NCI-H82 treated with DMSO at 0.1 percent for 48 hours (cell line): ENCODE measurements at regions not wholly inside any gene's neighbourhood (a gene's known extent, or its start where the extent isn't known, plus 50 kb on each side); places are given as distances from the start of the nearest gene placed in this dataset.

Experiments used
- DNase-seq: peaks from one replicate; lab custom pipeline; 2025; ENCODE audit not compliant: unreplicated experiment; lab: John Stamatoyannopoulos, UW

GRCh38 chr7:121810831-121811672, 61.9 kb upstream of the PTPRZ1 start:
- DNase-seq = no peak

DNA sequence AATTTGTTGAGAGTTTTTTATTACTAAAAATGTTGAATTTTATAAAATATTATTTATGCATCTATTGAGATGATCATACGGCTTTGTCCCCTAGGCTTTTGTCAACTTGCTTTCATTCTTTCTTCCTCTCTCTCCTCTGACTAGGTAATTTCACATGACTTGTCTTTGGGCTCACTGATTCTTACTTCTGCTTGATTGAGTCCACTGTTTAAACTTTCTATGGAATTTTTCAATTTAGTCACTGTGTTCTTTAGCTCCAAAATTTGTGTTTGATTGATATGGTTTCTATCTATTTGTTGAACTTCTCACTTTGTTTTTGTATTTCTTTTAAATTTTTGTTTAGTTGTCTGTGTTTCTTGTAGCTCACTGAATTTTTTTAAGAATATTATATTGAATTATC, 65.9 kb upstream of the PTPRZ1 start:
- DNase-seq = no peak

DNA sequence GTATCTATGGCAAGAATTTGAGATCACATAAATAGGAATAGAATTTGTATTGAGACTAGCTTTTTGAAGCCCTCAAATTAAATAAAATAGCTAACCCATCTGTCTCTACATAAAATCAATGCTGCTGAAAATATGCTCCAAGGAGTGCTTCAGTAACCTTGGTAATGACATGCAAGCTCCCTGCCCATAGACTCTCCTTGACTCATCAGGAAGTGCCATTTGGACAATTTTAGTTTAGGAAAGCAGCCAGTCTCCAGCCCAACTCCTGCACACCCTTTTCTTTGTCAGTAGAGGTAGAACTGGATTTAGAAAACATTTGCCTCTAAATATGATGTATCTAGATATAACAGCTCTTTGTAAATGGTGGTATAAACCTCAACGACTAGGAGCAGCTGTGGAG, 69.9 kb upstream of the PTPRZ1 start:
- no peak for DNase-seq

DNA sequence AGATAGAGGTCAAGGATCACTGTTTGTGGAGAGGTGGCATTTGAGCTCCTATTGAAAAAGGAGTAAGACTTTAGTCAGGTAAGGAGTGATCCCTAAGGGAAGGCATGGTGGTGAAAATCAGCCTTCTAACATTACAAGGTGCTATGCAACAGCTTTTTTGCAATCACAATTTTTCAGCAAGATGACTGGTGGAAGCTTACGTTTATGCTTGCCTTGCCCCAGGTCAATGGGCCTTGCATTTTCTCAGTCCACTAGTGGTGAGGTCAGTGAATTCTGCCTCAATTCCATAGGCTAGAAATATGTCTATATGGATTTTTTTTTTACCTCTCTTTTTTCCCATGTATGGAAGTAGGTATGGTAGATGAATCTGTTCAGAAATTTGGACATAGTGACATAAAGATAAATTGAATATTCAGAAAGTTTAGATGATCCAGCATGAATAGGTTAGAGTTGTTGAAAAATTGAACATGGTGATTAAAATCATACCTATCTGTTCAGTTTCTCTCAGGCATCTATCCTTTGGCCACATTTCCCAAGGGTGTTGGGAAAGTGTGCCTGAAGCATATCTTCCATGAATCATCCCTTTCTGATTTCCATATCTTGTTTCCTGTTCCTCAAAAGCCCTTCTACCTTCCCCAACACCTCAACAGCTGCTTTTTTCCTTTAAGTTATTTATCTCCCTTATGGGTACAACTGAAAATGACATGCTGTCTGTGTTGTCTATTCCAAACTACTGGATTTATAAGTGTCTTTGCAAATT, 71.9 kb upstream of the PTPRZ1 start:
- no peak for DNase-seq

- DNase-seq = peak; percentile 42
Measured at GRCh38 chr7:121798896-121799295, 74.1 kb upstream of the PTPRZ1 start.

DNA sequence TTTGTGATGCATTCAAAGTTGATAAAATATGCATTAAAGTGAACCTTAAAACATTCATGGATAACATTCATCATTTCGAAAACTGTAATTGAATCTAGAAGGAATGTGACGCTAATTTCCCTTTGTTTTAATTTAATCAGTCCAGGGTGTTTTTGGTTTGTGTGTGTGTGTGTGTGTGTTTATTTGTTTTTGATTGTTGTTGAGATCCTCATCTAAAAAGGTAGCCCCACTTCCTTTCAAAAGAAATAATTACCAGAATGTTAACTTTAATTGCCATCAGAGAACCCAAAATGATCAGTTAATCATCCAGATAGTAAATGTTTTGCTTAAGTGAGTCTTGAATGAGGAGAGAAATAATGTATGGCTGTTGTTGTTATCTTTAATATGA, 74.5 kb upstream of the PTPRZ1 start:
- DNase-seq = no peak

DNA sequence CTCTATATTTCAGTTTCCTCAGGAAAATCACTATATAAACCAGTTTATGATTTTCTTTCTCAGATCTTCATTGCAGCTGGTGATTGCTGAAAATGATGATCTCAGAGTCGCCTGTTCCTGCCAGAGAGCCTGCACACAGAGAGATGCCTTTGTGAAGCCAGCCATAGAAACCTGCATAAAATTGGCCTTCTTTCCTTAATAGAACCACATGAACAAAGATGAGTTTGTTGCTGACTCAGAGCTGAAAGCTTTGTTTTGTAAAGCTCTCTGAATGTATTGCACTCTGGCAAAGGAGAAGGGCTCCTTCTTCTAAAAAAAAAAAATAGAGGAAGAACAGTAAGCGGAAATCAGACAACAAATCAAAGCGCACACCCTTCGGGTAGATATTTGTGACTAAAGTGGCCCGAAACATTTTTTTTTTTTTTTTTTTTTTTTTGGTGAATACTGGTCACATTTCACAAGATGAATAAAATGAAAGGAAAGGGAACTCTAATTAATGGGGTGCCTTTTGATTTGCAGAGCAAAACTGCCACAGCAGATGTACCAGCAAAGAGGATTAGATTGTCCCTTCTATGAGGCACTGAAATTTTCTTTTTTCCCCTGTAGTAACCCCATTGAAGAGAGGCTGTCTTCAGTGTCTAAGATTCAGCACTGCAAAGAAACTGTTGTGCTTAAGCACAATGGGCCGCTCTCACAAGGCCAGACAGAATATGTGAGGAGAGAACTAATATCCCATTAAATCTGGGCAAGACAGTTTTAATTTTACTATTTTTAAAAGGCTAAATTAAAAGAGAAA, 75.1 kb upstream of the PTPRZ1 start:
- no peak for DNase-seq

- DNase-seq = no peak
Measured at GRCh38 chr7:121796936-121797656, 75.9 kb upstream of the PTPRZ1 start.

DNA sequence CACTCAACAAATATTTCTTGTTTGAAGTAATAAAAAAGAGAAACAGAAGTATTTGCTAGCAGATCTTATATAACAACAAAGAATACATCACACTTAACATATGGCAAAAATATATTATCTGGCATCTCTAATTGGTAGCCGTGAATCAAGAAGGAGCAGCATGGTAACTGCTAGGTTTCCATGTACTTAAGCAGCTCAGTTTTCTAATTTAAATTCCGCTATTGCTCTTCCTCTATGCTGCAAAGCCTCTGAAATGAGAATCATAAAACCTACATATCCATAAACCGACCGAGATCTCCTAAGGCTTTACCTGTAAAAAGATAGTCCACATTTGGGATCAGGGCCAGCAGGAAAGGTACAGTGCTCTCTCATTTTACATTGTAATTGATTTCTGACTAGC, 76.6 kb upstream of the PTPRZ1 start:
- no peak for DNase-seq

GRCh38 chr7:121795736-121796135, 77.2 kb upstream of the PTPRZ1 start:
- no peak for DNase-seq

- no peak for DNase-seq
Measured at GRCh38 chr7:121793716-121794115, 79.2 kb upstream of the PTPRZ1 start.

DNA sequence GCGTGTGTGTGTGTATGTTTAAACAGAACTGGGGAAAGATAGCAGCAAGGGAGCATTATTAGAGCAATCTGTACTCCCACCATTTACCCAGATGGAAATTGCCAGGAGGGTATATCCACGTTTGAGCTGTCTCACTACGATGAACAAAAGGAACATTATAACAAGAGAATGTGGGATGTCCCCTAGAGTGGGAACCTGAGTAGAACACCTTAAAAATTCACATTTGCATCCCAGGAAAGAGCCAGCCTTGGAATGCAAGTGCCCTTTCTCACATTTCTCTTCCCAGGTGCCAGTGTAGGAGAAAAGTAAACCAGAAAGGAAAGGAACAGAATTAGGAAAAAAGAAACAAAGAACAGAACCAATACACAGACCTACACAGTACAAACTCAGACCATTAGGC, 95.3 kb upstream of the PTPRZ1 start:
- DNase-seq = no peak

DNA sequence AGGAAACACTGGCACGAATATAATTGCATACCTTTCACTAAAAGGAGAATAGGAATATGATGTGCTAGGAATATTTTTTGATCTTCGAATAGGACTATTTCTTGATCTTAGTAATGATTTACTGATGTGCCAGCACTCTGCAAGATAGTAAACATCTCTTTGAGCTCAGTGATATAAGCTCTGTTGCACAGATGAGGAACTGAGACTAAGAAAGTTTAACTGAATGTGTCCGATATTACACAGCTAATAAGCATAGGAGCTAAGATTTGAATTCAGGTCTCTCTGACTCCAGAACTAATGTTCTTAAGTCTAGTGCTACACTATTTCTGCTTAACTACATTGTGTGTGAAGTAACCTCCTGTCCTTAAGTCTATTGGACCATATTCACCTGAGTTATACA, 98.4 kb upstream of the PTPRZ1 start:
- no peak for DNase-seq

GRCh38 chr7:121766676-121767075, 106.3 kb upstream of the PTPRZ1 start:
- no peak for DNase-seq

GRCh38 chr7:121761399-121761798, 111.6 kb upstream of the PTPRZ1 start:
- no peak for DNase-seq

- DNase-seq = no peak
Measured at GRCh38 chr7:121755818-121756552, 117.0 kb upstream of the PTPRZ1 start.

- DNase-seq = no peak
Measured at GRCh38 chr7:121755286-121755685, 117.7 kb upstream of the PTPRZ1 start.

DNA sequence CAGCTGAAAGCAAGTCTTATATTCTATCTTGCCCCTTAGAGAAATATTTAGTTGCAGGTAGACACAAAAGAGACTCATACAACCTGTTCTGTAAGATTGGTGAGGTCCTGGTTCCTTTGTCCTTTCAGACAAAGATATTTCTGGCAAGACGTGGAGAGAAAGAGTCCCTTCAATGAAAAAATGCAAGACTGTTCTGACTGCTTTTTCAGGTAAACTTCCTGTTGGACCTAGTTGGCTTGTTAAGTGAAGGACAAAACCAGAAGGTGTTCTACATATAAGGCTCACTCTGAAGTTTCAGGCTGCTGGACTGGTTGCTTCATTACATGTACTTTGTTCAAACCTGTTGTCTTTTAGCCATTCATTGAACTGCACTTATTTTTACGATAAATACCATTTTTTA, 119.0 kb upstream of the PTPRZ1 start:
- DNase-seq = no peak

- no peak for DNase-seq
Measured at GRCh38 chr7:121752706-121753105, 120.3 kb upstream of the PTPRZ1 start.

- no peak for DNase-seq
Measured at GRCh38 chr7:121748546-121748945, 124.4 kb upstream of the PTPRZ1 start.
